NCI-H460 (cell line): ENCODE measurements at regions not wholly inside any gene's neighbourhood (a gene's known extent, or its start where the extent isn't known, plus 50 kb on each side); places are given as distances from the start of the nearest gene placed in this dataset.

Source experiments
- DNase-seq: peaks from one replicate; pipeline ENCODE4 v3.0.0-alpha.2; 2016; ENCODE audit warnings: low read depth; ENCODE audit errors: extremely low read depth

GRCh38 chr7:26512737-26513136, 221.1 kb downstream of the SNX10 start:
- no peak for DNase-seq

GRCh38 chr7:26513948-26514347, 222.3 kb downstream of the SNX10 start:
- DNase-seq, result no peak

- no peak for DNase-seq
These were observed 223.0 kb downstream of the SNX10 start for GRCh38 chr7:26514633-26515032.

GRCh38 chr7:26515314-26515842, 223.7 kb downstream of the SNX10 start:
- DNase-seq, result no peak

- no peak for DNase-seq
These were observed 228.8 kb downstream of the SNX10 start for GRCh38 chr7:26520483-26520882.

GRCh38 chr7:26522633-26523032, 231.0 kb downstream of the SNX10 start:
- DNase-seq, result no peak

- DNase-seq, result no peak
These were observed 234.0 kb downstream of the SNX10 start for GRCh38 chr7:26525398-26526264.

- DNase-seq, result no peak
These were observed 234.6 kb downstream of the SNX10 start for GRCh38 chr7:26526265-26526587.

- no peak for DNase-seq
These were observed 240.3 kb downstream of the SNX10 start for GRCh38 chr7:26531926-26532325.

- no peak for DNase-seq
These were observed 240.8 kb downstream of the SNX10 start for GRCh38 chr7:26532471-26532870.

GRCh38 chr7:26533217-26533616, 241.6 kb downstream of the SNX10 start:
- no peak for DNase-seq

GRCh38 chr7:26534649-26535482, 243.2 kb downstream of the SNX10 start:
- no peak for DNase-seq

GRCh38 chr7:26535483-26536007, 243.9 kb downstream of the SNX10 start:
- DNase-seq, result no peak

- DNase-seq, result no peak
These were observed 246.6 kb downstream of the SNX10 start for GRCh38 chr7:26538216-26538615.

GRCh38 chr7:26538689-26539088, 247.0 kb downstream of the SNX10 start:
- no peak for DNase-seq

- DNase-seq, result no peak
These were observed 251.7 kb downstream of the SNX10 start for GRCh38 chr7:26543340-26543739.

GRCh38 chr7:26543951-26544350, 252.3 kb downstream of the SNX10 start:
- no peak for DNase-seq

- DNase-seq, result no peak
These were observed 254.9 kb downstream of the SNX10 start for GRCh38 chr7:26546508-26547053.

- no peak for DNase-seq
These were observed 255.5 kb downstream of the SNX10 start for GRCh38 chr7:26547156-26547555.

GRCh38 chr7:26549281-26549944, 257.8 kb downstream of the SNX10 start:
- no peak for DNase-seq

GRCh38 chr7:26550492-26550891, 258.8 kb downstream of the SNX10 start:
- no peak for DNase-seq
